ENCODE measurements at regions not wholly inside any gene's neighbourhood (a gene's known extent, or its start where the extent isn't known, plus 50 kb on each side); places are given as distances from the start of the nearest gene placed in this dataset.

DNA sequence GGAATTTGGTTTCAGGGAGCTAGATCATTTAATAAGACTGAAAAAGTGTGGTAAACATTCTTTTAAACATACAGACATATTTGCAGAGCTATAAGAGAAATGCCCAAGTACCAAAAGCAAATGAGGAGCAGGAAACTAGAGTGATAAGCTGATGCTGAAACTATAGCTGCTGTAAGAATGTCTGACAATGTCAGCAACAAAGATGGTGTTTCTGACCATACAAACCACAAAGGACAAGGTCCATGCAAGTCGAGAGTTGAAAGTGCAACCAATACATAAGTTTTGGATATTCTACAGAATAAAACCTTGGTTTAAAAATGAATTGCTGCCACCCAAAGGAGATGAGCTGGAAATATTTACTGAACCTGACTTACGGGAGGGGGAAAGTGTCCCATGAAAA, 610.2 kb downstream of the TBL1XR1 start:
- ChIA-PET POLR2A (no interaction called here), CTCF (no interaction called here)
- Histone ChIP-seq H4K20me1 (ENCODE audit: insufficient read depth) (no peaks in the 10 kb centered on the region), H3K4me3 (ENCODE audit: low read depth in 2 of 2, low read length in 1 of 2) (no peak overlapping the region), H3F3A (replicated peaks; ENCODE audit: insufficient read depth) (no peaks in the 10 kb centered on the region), H3K4me1 (ENCODE audit: control insufficient read depth in 1 of 2, insufficient read depth in 2 of 2, low read depth in 1 of 2, low read length in 1 of 2) (no peaks in the 10 kb centered on the region), H3K4me2 (no peak overlapping the region), H3K27ac (ENCODE audit: low read depth in 2 of 2, low read length in 1 of 2) (no peak overlapping the region), H3K27me3 (ENCODE audit: insufficient read depth) (no peaks in the 10 kb centered on the region), H3K9ac (no peak overlapping the region), H3K9me3 (no peaks in the 10 kb centered on the region), H3K9me2 (no peaks in the 10 kb centered on the region), H2AFZ (ENCODE audit: low read depth) (no peak overlapping the region), H3K79me2 (ENCODE audit: insufficient read depth) (no peaks in the 10 kb centered on the region), H3K36me3 (replicated peaks in 1 of 2; ENCODE audit: control insufficient read depth in 1 of 2, insufficient read depth in 2 of 2, low read length in 1 of 2) (no peaks in the 10 kb centered on the region)
- TF ChIP-seq EZH2phosphoT487 (IDR thresholded peaks at IDR 0.05; ENCODE audit: borderline replicate concordance, low read depth) (no peak), RCOR1 (IDR thresholded peaks at IDR 0.05; ENCODE audit: low read length) (no peak), EP300 (IDR thresholded peaks at IDR 0.05; ENCODE audit: borderline replicate concordance in 1 of 2, low read depth in 1 of 2, low read length in 1 of 2) (no peak), JUND (IDR thresholded peaks at IDR 0.05) (no peak), NRF1 (IDR thresholded peaks at IDR 0.05; ENCODE audit: low read depth, low read length) (no peak), NFIC (IDR thresholded peaks at IDR 0.05; ENCODE audit: borderline replicate concordance) (no peak), GABPA (IDR thresholded peaks at IDR 0.05; ENCODE audit: low read depth) (no peak), FOXJ3 (CRISPR knock-in tag; IDR thresholded peaks at IDR 0.05) (no peak), YY1 (IDR thresholded peaks at IDR 0.05; ENCODE audit: low read depth) (no peak), CHD2 (IDR thresholded peaks at IDR 0.05; ENCODE audit: low read length, partially characterized antibody) (no peak), POLR2AphosphoS5 (IDR thresholded peaks at IDR 0.05; ENCODE audit: low read depth, low read length) (no peak), GATA2 (CRISPR knock-in tag; IDR thresholded peaks at IDR 0.05) (no peak)
- TF ChIP-seq, protein P1, sequence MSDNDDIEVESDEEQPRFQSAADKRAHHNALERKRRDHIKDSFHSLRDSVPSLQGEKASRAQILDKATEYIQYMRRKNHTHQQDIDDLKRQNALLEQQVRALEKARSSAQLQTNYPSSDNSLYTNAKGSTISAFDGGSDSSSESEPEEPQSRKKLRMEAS (IDR thresholded peaks at IDR 0.05; ENCODE audit: low read depth), result no peak
- TF ChIP-seq, protein P2, sequence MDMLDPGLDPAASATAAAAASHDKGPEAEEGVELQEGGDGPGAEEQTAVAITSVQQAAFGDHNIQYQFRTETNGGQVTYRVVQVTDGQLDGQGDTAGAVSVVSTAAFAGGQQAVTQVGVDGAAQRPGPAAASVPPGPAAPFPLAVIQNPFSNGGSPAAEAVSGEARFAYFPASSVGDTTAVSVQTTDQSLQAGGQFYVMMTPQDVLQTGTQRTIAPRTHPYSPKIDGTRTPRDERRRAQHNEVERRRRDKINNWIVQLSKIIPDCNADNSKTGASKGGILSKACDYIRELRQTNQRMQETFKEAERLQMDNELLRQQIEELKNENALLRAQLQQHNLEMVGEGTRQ (IDR thresholded peaks at IDR 0.05; ENCODE audit: borderline replicate concordance, low read depth, low read length), result no peak
- TF ChIP-seq, protein P3, sequence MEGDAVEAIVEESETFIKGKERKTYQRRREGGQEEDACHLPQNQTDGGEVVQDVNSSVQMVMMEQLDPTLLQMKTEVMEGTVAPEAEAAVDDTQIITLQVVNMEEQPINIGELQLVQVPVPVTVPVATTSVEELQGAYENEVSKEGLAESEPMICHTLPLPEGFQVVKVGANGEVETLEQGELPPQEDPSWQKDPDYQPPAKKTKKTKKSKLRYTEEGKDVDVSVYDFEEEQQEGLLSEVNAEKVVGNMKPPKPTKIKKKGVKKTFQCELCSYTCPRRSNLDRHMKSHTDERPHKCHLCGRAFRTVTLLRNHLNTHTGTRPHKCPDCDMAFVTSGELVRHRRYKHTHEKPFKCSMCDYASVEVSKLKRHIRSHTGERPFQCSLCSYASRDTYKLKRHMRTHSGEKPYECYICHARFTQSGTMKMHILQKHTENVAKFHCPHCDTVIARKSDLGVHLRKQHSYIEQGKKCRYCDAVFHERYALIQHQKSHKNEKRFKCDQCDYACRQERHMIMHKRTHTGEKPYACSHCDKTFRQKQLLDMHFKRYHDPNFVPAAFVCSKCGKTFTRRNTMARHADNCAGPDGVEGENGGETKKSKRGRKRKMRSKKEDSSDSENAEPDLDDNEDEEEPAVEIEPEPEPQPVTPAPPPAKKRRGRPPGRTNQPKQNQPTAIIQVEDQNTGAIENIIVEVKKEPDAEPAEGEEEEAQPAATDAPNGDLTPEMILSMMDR (IDR thresholded peaks at IDR 0.05), result no peak
- TF ChIP-seq, protein P4, sequence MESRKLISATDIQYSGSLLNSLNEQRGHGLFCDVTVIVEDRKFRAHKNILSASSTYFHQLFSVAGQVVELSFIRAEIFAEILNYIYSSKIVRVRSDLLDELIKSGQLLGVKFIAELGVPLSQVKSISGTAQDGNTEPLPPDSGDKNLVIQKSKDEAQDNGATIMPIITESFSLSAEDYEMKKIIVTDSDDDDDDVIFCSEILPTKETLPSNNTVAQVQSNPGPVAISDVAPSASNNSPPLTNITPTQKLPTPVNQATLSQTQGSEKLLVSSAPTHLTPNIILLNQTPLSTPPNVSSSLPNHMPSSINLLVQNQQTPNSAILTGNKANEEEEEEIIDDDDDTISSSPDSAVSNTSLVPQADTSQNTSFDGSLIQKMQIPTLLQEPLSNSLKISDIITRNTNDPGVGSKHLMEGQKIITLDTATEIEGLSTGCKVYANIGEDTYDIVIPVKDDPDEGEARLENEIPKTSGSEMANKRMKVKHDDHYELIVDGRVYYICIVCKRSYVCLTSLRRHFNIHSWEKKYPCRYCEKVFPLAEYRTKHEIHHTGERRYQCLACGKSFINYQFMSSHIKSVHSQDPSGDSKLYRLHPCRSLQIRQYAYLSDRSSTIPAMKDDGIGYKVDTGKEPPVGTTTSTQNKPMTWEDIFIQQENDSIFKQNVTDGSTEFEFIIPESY (IDR thresholded peaks at IDR 0.05; ENCODE audit: borderline replicate concordance, low read depth), result no peak
- 29% methylated on average over 2 of the region's 2 CpGs for WGBS (ENCODE audit: low lambda C conversion rate)
- no peak for DNase-seq

All from SK-N-SH (cell line).